ENCODE measurements at regions not wholly inside any gene's neighbourhood (a gene's known extent, or its start where the extent isn't known, plus 50 kb on each side); places are given as distances from the start of the nearest gene placed in this dataset.

- Histone ChIP-seq H3K4me3 (no peak overlapping the region), H3K9me3 (no peaks in the 10 kb centered on the region), H3K4me1 (no peaks in the 10 kb centered on the region), H3K36me3 (no peaks in the 10 kb centered on the region), H3K27ac (no peak overlapping the region), H3K27me3 (no peaks in the 10 kb centered on the region)
- intact Hi-C loops (cut with DNase I) = no loop called here
- ATAC-seq (no peak), DNase-seq (no peak)
- TF ChIP-seq, protein P1, sequence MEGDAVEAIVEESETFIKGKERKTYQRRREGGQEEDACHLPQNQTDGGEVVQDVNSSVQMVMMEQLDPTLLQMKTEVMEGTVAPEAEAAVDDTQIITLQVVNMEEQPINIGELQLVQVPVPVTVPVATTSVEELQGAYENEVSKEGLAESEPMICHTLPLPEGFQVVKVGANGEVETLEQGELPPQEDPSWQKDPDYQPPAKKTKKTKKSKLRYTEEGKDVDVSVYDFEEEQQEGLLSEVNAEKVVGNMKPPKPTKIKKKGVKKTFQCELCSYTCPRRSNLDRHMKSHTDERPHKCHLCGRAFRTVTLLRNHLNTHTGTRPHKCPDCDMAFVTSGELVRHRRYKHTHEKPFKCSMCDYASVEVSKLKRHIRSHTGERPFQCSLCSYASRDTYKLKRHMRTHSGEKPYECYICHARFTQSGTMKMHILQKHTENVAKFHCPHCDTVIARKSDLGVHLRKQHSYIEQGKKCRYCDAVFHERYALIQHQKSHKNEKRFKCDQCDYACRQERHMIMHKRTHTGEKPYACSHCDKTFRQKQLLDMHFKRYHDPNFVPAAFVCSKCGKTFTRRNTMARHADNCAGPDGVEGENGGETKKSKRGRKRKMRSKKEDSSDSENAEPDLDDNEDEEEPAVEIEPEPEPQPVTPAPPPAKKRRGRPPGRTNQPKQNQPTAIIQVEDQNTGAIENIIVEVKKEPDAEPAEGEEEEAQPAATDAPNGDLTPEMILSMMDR (IDR thresholded peaks at IDR 0.05) = no peak
Observed at GRCh38 chr16:26667307-26667706, 399.4 kb upstream of the C16orf82 start.

GRCh38 chr16:26668026-26668425 is 398.7 kb upstream of the C16orf82 start:
- no peak for ATAC-seq
- Histone ChIP-seq H3K4me1 (no peaks in the 10 kb centered on the region), H3K36me3 (no peaks in the 10 kb centered on the region), H3K9me3 (no peaks in the 10 kb centered on the region), H3K4me3 (no peak overlapping the region), H3K27ac (no peak overlapping the region), H3K27me3 (no peaks in the 10 kb centered on the region)
- TF ChIP-seq, protein P1 (IDR thresholded peaks at IDR 0.05) = no peak
- intact Hi-C loops (cut with DNase I) = no loop called here
- DNase-seq = no peak

GRCh38 chr16:26672206-26672605 is 394.5 kb upstream of the C16orf82 start:
- no peaks in the 10 kb centered on the region for H3K4me1 ChIP-seq
- intact Hi-C loops (cut with DNase I) = no loop called here
- no peak for DNase-seq
- ATAC-seq = no peak
- H3K27ac ChIP-seq = no peak overlapping the region
- H3K9me3 ChIP-seq = no peaks in the 10 kb centered on the region
- no peaks in the 10 kb centered on the region for H3K36me3 ChIP-seq
- no peaks in the 10 kb centered on the region for H3K27me3 ChIP-seq
- TF ChIP-seq, protein P1 (IDR thresholded peaks at IDR 0.05) = no peak
- no peak overlapping the region for H3K4me3 ChIP-seq

DNA sequence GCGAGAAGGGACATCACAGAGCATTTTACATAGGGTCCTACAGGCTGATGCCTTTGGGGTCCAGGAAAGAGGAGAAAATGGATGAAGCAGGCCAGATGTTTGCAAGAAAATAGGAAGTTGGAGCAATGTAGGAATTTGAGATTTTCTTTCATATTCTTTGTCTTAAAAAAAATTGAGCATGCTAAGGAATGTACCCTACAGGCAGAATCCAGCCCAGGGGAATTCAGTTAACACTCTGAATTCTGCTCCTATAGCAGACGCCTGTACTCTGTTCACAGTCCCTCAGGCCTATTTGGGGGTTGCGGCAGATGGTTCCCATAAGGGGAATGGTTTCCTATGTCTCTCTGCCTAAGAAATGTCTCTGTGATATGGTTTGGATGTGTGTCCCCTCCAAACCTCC is 393.7 kb upstream of the C16orf82 start:
- intact Hi-C loops (cut with DNase I) = no loop called here
- TF ChIP-seq, protein P1 (IDR thresholded peaks at IDR 0.05) = no peak
- DNase-seq (no peak), ATAC-seq (no peak)
- no peaks in the 10 kb centered on the region for H3K9me3 ChIP-seq
- H3K36me3 ChIP-seq = no peaks in the 10 kb centered on the region
- H3K27ac ChIP-seq = no peak overlapping the region
- H3K4me1 ChIP-seq = no peaks in the 10 kb centered on the region
- no peak overlapping the region for H3K4me3 ChIP-seq
- H3K27me3 ChIP-seq = no peaks in the 10 kb centered on the region

GRCh38 chr16:26680671-26681070 is 386.1 kb upstream of the C16orf82 start:
- Histone ChIP-seq H3K36me3 (no peaks in the 10 kb centered on the region), H3K27me3 (no peaks in the 10 kb centered on the region), H3K27ac (no peak overlapping the region), H3K9me3 (no peaks in the 10 kb centered on the region), H3K4me3 (no peak overlapping the region), H3K4me1 (no peaks in the 10 kb centered on the region)
- TF ChIP-seq, protein P1 (IDR thresholded peaks at IDR 0.05) = no peak
- no peak for DNase-seq
- intact Hi-C loops (cut with DNase I) = no loop called here
- no peak for ATAC-seq

- intact Hi-C loops (cut with DNase I) = no loop called here
- H3K36me3 ChIP-seq = no peaks in the 10 kb centered on the region
- no peak for ATAC-seq
Observed at GRCh38 chr16:26688105-26688504, 378.6 kb upstream of the C16orf82 start.

More at GRCh38 chr16:26688105-26688504, 378.6 kb upstream of the C16orf82 start:
- H3K4me1 ChIP-seq = no peaks in the 10 kb centered on the region
- no peaks in the 10 kb centered on the region for H3K9me3 ChIP-seq
- TF ChIP-seq, protein P1 (IDR thresholded peaks at IDR 0.05) = no peak
- no peak overlapping the region for H3K4me3 ChIP-seq
- no peak for DNase-seq
- no peaks in the 10 kb centered on the region for H3K27me3 ChIP-seq
- no peak overlapping the region for H3K27ac ChIP-seq

Measured in upper lobe of right lung (tissue), 1 donor.